ENCODE measurements at regions not wholly inside any gene's neighbourhood (a gene's known extent, or its start where the extent isn't known, plus 50 kb on each side); places are given as distances from the start of the nearest gene placed in this dataset.

- DNase-seq (ENCODE audit: low read depth), result no peak
Observed at GRCh38 chr9:106324591-106325280, 538.2 kb upstream of the ZNF462 start.

DNA sequence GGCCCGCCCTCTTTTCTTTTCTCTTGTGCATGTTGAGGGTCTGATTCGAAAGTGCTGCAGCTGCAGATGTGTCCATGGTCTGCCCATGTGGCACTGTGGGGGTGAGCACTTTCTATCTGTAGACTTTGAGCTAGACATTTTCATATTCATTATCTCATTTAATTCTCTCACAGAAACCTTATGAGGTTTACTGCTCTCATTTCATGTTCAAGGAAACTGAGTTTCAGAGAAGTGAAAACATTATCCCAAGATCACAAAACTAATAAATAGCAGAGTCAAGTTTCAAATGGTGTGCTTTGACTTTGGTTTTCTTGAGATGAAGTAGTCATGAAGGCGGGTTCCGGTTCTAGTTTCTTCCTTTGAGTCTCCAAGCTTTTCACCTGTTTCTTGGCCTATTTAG lies 536.5 kb upstream of the ZNF462 start:
- DNase-seq (ENCODE audit: low read depth), result no peak

DNA sequence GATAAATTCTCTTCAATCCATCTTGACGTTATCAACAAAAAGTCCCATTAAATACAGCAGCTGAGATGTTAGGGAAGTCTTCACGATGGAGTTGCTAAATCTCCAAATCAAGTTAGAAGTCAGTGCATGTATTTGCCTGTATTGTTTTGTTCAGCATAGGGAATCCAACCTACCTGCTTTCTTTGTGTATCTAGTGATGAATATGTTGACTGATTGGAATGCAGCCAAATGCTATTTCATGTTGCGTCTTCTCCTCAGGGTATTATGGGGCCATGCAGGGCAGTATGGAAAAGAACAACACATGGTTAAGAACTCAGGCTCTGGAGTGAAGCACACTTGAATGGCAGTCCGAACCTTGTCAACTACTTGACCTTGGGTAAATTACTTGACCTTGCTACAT lies 529.5 kb upstream of the ZNF462 start:
- no peak for DNase-seq (ENCODE audit: low read depth)

DNA sequence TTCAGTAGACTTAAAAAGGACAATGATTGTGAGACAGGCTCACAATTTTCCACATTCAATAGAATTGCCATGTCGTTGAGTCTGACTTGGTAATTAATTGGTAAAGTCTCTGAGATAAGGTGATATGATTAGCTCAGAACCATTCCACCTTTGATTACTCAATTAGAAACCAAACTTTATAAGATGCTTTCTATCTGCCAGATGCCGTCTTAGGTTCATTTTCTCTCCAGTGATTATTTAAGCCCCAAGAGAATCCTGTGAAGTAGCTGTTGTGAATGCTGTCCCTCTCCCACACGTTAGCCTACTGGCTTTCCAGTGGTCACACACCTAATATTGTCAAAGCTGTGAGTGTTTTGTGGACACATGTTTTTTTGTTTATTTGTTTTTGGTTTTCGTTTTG lies 528.9 kb upstream of the ZNF462 start:
- DNase-seq (ENCODE audit: low read depth), result no peak

DNA sequence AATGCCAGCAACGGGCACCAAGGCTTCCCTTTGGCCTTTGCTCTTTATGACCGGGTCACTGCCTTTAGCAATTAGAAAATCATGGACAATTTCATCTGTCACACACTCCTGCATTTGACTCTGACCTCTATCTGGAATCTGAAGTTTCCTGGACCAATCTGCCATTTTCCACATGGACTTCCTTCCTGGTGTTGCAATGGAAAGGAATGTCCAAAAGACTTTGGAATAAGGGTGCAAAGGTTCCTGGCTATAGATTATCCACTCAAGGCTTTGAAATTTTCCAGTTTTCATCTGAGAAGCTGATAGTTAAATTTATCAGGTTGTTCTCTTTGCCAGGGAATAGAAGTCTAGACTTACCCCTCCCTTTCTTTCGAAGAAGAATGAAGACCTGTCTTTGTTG lies 523.1 kb upstream of the ZNF462 start:
- no peak for DNase-seq (ENCODE audit: low read depth)

DNA sequence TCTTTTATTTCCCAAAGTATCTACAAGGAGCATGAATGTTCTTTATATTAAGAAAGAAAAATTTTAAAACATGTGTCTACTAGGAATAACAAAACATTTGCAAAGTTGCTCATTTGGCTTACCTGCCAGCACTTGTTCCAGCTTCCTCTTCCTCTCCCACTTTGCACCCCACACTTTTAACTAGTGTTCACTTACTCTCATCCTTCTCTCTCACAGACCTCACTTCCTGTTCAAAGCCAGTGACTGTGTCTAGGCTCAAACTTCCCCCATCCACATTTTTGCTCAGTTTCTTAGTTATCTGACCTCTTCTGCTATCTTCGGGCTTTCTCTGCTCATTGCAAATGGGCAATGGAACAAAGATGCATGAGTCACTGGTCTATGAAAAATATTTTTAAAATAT lies 512.2 kb upstream of the ZNF462 start:
- DNase-seq (ENCODE audit: low read depth), result no peak

GRCh38 chr9:106356924-106357323 lies 506.0 kb upstream of the ZNF462 start:
- DNase-seq (ENCODE audit: low read depth), result no peak

DNA sequence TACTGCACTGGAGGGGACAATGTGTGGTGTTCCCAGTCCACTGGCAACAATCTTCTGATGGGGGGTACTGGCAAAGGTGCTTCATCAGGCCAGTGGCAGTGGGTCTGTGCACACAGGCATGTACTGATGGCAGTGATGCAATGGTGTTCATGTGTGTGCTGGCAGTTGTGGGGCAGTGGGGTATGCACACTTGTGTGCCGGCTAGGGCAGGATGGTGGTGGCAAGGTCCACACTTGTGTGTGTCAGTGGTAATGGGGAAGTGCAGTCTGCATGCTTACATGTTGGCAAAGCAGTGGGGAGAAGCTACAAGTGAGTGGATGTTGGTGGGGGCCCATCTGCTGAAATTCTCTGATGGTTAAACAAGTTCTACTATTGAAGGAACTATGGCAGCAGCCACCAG lies 504.6 kb upstream of the ZNF462 start:
- no peak for DNase-seq (ENCODE audit: low read depth)

DNA sequence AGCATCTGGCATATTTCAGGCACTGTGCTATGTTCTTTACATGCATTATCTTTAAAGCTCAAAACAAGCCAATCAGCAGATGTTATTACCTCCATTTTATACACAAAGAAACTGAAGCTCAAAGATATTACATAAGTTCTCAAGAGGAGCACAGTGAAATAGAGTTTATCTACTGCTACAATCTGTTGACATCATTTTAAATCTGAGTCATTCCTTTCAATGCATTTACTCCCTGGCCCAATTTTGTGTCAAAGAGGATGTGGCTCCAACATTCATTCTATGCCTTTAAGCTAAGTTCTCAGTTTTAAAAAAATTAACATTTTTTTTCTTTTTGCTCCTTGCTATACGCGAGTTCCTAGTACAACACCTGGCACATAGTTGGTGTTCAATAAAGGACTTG lies 486.3 kb upstream of the ZNF462 start:
- DNase-seq (ENCODE audit: low read depth), result no peak

- DNase-seq (ENCODE audit: low read depth), result no peak
Observed at GRCh38 chr9:106383072-106383471, 479.9 kb upstream of the ZNF462 start.

- no peak for DNase-seq (ENCODE audit: low read depth)
Observed at GRCh38 chr9:106387965-106388364, 475.0 kb upstream of the ZNF462 start.

DNA sequence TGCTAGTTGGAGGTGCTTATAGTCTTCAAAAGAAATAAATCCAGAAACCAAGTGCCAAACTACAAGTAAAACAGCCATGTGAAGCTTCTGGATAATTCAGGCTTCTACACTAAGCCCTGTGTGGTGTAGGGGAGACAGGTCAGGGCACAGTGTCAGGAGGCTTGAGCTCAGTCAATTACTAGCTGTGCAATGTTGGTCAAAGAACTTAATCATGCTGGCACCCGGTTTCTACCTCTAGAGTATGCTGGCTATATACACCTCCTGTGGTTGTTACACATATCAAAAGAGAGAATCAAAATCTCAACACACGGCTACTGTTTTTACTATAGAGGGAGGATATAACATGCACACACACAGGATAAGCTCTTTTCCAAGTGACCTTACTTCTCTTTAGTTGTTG lies 469.7 kb upstream of the ZNF462 start:
- no peak for DNase-seq (ENCODE audit: low read depth)

DNA sequence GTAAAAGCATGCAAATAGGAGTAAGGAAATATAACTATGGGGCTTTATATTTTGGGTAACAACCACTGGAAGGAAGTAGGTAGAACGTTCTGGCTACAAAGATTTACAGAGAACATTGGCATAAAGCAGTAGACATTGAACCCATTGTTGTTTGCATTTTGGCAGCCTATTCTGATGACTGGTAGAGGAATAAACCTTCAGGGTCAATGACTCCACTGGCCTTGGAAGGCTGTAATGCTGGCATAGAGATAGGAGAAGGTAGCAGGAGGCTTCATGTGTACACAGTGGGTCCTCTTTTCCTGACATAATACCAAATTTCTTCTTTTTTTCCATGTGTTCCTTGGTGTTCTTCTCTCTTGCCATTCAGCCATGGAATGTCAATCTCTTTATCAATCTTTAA lies 462.8 kb upstream of the ZNF462 start:
- DNase-seq (ENCODE audit: low read depth), result no peak

DNA sequence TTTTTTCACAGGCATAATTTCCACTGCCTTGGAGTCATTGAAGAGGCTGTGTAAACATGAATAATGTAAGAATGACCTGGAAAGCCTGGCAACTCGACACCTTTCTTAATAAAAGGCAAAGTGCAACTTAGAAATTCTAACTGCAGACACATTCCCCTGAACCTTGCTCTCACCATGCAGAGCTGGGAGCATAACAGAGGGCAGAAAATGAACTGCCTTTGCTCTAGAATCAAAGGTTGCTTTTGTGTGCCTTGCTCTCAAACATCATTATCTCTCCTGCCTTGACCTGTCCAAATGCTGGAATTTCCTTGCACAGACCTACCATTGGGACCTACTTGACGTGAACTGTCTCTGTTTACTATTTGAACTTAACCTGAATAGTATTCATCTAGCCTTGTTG lies 462.0 kb upstream of the ZNF462 start:
- no peak for DNase-seq (ENCODE audit: low read depth)

GRCh38 chr9:106403081-106403480 lies 459.9 kb upstream of the ZNF462 start:
- no peak for DNase-seq (ENCODE audit: low read depth)

DNA sequence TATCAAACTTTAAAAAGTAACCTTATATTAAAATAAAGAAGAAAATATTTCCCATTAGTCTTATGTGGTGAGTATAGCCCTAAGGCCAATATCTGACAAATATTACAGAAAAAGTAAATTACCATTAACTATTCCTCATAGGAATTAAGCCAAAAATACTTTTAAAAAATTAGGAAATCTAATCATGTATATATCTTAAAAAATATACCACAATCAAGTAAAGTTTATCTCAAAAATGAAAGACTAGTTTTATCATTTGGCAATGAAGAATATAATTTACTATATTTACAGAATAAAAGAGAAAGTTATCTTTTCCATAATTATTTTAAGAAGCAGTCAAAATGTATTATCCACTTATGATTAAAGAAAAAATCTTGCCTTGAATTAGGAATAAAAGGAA lies 458.8 kb upstream of the ZNF462 start:
- DNase-seq (ENCODE audit: low read depth), result no peak

GRCh38 chr9:106405871-106406435 lies 457.0 kb upstream of the ZNF462 start:
- no peak for DNase-seq (ENCODE audit: low read depth)

DNA sequence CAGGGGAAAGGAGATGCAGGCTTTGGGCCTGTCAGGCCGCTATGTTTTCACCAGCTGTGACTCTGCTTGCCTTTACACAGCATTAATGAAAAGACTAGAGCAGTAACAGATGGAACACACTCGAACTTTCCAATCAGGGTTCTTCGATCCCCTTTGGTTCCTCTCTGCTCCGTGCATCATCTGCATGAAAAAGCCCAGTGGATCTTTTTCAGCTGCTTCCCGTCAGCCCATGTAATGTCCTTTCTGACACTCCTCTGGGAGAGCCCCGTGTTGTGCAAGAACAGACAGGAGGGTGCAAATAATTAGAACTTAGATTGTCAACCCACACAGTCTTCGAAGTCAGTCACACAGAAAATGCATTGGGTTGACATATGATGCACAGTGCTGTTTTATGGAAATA lies 448.9 kb upstream of the ZNF462 start:
- no peak for DNase-seq (ENCODE audit: low read depth)

GRCh38 chr9:106417685-106418084 lies 445.3 kb upstream of the ZNF462 start:
- no peak for DNase-seq (ENCODE audit: low read depth)

DNA sequence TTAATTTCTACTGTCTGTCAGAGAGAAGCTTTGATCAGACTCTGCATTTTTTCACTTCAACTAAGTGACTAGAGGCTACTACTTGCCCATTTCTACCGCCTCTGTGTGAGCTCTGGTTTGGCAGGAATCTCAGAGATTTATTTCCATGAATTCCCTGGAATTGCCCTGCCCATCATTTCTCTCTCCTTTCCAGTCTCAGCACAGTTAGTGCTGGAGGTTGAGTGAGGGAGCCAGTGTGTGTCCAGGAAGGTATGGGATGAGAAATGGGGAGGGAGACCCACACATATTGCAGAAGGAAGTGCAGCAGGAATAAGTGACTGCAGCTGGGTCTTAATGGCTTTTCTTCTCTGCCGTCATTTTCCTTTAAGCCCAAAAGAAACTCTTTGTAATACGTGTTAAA lies 443.1 kb upstream of the ZNF462 start:
- no peak for DNase-seq (ENCODE audit: low read depth)

DNA sequence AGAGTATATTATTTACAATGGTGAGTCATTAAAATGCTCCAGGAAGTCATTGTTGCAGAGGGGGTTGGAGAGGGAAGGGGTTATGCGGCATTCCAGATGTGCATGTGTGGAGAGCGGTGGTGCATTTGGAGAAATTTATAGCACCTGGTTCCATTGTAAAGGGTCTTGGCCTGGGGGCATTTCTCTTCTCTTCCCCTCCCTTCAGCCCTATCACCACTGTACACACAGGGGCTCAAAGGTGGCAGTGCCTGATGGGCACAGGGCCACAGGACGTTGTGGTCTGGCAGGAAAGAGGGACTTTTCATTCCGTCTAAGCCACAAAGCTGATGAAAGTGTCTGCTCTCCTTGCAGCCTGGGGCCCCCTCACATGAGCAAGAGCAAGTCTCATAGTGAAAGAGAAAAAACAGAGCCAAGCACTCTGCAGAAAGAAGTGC lies 442.4 kb upstream of the ZNF462 start:
- DNase-seq (ENCODE audit: low read depth), result peak; percentile 21

- DNase-seq (ENCODE audit: low read depth), result no peak
Observed at GRCh38 chr9:106421772-106422171, 441.2 kb upstream of the ZNF462 start.

DNA sequence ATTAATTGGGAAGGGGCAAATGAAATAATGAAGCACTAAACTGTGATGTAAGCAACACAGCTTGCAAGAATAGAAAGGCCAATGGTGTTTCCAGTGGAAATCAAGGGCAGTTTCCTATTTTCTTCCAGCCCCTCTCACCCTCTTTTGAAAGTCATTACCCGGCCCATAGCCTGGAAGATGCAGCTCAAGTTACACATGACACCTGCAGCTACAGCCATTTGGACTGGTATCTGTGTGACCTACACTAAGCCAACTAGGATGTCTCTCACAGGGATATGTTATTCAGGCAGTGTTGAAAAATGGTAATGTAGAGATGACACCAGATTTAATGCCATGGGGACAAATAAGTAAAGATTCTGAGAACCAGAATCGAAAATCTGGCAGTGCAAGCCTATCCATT lies 439.4 kb upstream of the ZNF462 start:
- no peak for DNase-seq (ENCODE audit: low read depth)

GRCh38 chr9:106432631-106433030 lies 430.3 kb upstream of the ZNF462 start:
- DNase-seq (ENCODE audit: low read depth), result no peak
